ENCODE measurements at regions not wholly inside any gene's neighbourhood (a gene's known extent, or its start where the extent isn't known, plus 50 kb on each side); places are given as distances from the start of the nearest gene placed in this dataset.

GRCh38 chr20:22728146-22728745, 143.9 kb upstream of the FOXA2 start:
- H4K20me1 ChIP-seq (replicated peaks; ENCODE audit: control insufficient read depth, extremely low read depth, insufficient read depth, low read length) = no peaks in the 10 kb centered on the region
- H2AFZ ChIP-seq (ENCODE audit: low read depth, low read length) = no peak overlapping the region
- no peak overlapping the region for H3K9ac ChIP-seq (replicated peaks; ENCODE audit: extremely low read depth, insufficient read depth, low read length)
- peaks cover 6% of the 10 kb centered on the region for H3K4me1 ChIP-seq (ENCODE audit: control insufficient read depth, extremely low read depth, insufficient read depth, low read length)
- intact Hi-C loops (cut with micrococcal nuclease) = no loop called here
- no TSS peak for BruUV-seq (replicated peaks)
- no peaks in the 10 kb centered on the region for H3K27me3 ChIP-seq (ENCODE audit: control insufficient read depth in 2 of 2, insufficient read depth in 2 of 2, low read length in 2 of 2)
- no peak overlapping the region for H3K4me3 ChIP-seq (replicated peaks in 1 of 3; ENCODE audit: insufficient read depth in 1 of 3, low read depth in 1 of 3, low read length in 3 of 3)
- ChIA-PET CTCF (interaction anchor here (0.9 kb wide), 1 partner anchor 473 kb away, joined by 3 read pairs; no protein-coding TSS in a partner anchor), POLR2A (no interaction called here)
- DNase-seq (ENCODE audit: low read depth, low spot score) = no peak
- H3K27ac ChIP-seq (ENCODE audit: insufficient read depth, low read depth, low read length) = no peak overlapping the region
- no peaks in the 10 kb centered on the region for H3K9me3 ChIP-seq (replicated peaks; ENCODE audit: control insufficient read depth, insufficient read depth, low read length)
- FAIRE-seq = no peak
- no peak for TF ChIP-seq MAX (IDR thresholded peaks at IDR 0.05; ENCODE audit: insufficient read depth, insufficient read length)
- no peak for TF ChIP-seq MYC (IDR thresholded peaks at IDR 0.05; ENCODE audit: low read depth, low read length)
- no peak for TF ChIP-seq POLR2AphosphoS5 (IDR thresholded peaks at IDR 0.05; ENCODE audit: insufficient read depth, low read depth, low read length)
- TF ChIP-seq EZH2 (IDR thresholded peaks at IDR 0.05; ENCODE audit: borderline replicate concordance, low read depth, low read length, severe bottlenecking) = no peak
- no peak for TF ChIP-seq FOS (IDR thresholded peaks at IDR 0.05; ENCODE audit: borderline replicate concordance, insufficient read depth, low read length)
- no peak for TF ChIP-seq POLR2A (IDR thresholded peaks at IDR 0.05; ENCODE audit: low read depth, low read length)
- TF ChIP-seq GATA2 (IDR thresholded peaks at IDR 0.05; ENCODE audit: insufficient read depth, insufficient read length, low read depth, low read length) = no peak
- no peak for TF ChIP-seq CTCF (IDR thresholded peaks at IDR 0.05; ENCODE audit: extremely low read depth in 1 of 2, insufficient read depth in 1 of 2, low read depth in 1 of 2, low read length in 2 of 2)
- TF ChIP-seq JUN (IDR thresholded peaks at IDR 0.05; ENCODE audit: borderline replicate concordance, insufficient read depth, insufficient read length, low read depth) = no peak
- H3K79me2 ChIP-seq (ENCODE audit: control insufficient read depth, insufficient read depth, low read length) = no peaks in the 10 kb centered on the region
- H3K36me3 ChIP-seq (ENCODE audit: control insufficient read depth in 2 of 2, extremely low read depth in 1 of 2, insufficient read depth in 2 of 2, low read length in 2 of 2) = no peaks in the 10 kb centered on the region
- H3K4me2 ChIP-seq (ENCODE audit: insufficient read depth, low read length) = no peak overlapping the region
- no peaks in the 10 kb centered on the region for H3K9me1 ChIP-seq (replicated peaks; ENCODE audit: control insufficient read depth, extremely low read depth, insufficient read depth, low read length)
- dilution Hi-C loops (cut with MboI; ENCODE audit: extremely low pct_ligation_motif_present, low sequenced_read_pairs) = no loop called here

Measured in endothelial cell of umbilical vein (primary cell).